DMS 273 (cell line): ENCODE measurements at regions not wholly inside any gene's neighbourhood (a gene's known extent, or its start where the extent isn't known, plus 50 kb on each side); places are given as distances from the start of the nearest gene placed in this dataset.

ENCODE experiments used
- DNase-seq: peaks from one replicate; lab custom pipeline; 2025; ENCODE audit not compliant: unreplicated experiment; lab: John Stamatoyannopoulos, UW

- no peak for DNase-seq
Observed at GRCh38 chr16:52056259-52056658, 490.7 kb downstream of the TOX3 start.

GRCh38 chr16:52055381-52055780 lies 491.6 kb downstream of the TOX3 start:
- no peak for DNase-seq

- DNase-seq: no peak
Observed at GRCh38 chr16:52054326-52054725, 492.6 kb downstream of the TOX3 start.

GRCh38 chr16:52052818-52053217 lies 494.1 kb downstream of the TOX3 start:
- DNase-seq: no peak

- no peak for DNase-seq
Observed at GRCh38 chr16:52051414-52052172, 495.4 kb downstream of the TOX3 start.

- DNase-seq: no peak
Observed at GRCh38 chr16:52050418-52050817, 496.5 kb downstream of the TOX3 start.

- DNase-seq: no peak
Observed at GRCh38 chr16:52035436-52035835, 511.5 kb downstream of the TOX3 start.

- no peak for DNase-seq
Observed at GRCh38 chr16:52034830-52035229, 512.1 kb downstream of the TOX3 start.

- no peak for DNase-seq
Observed at GRCh38 chr16:52033992-52034391, 513.0 kb downstream of the TOX3 start.

- no peak for DNase-seq
Observed at GRCh38 chr16:52022980-52023379, 524.0 kb downstream of the TOX3 start.

- no peak for DNase-seq
Observed at GRCh38 chr16:52022177-52022576, 524.8 kb downstream of the TOX3 start.

GRCh38 chr16:52016387-52016786 lies 530.6 kb downstream of the TOX3 start:
- no peak for DNase-seq

GRCh38 chr16:52005551-52005950 lies 541.4 kb downstream of the TOX3 start:
- DNase-seq: no peak

- DNase-seq: no peak
Observed at GRCh38 chr16:52004343-52004742, 542.6 kb downstream of the TOX3 start.

GRCh38 chr16:52002026-52002425 lies 544.9 kb downstream of the TOX3 start:
- DNase-seq: no peak

GRCh38 chr16:51996516-51996915 lies 550.4 kb downstream of the TOX3 start:
- peak; percentile 81 for DNase-seq

GRCh38 chr16:51994597-51994996 lies 552.3 kb downstream of the TOX3 start:
- DNase-seq: peak; percentile 80

GRCh38 chr16:51989637-51990230 lies 557.2 kb downstream of the TOX3 start:
- peak; percentile 8 for DNase-seq

- no peak for DNase-seq
Observed at GRCh38 chr16:51988977-51989376, 558.0 kb downstream of the TOX3 start.

- no peak for DNase-seq
Observed at GRCh38 chr16:51987519-51987918, 559.4 kb downstream of the TOX3 start.

- DNase-seq: no peak
Observed at GRCh38 chr16:51986717-51987116, 560.2 kb downstream of the TOX3 start.

- DNase-seq: no peak
Observed at GRCh38 chr16:51986301-51986700, 560.6 kb downstream of the TOX3 start.

GRCh38 chr16:51985126-51985525 lies 561.8 kb downstream of the TOX3 start:
- no peak for DNase-seq
